ENCODE measurements at regions not wholly inside any gene's neighbourhood (a gene's known extent, or its start where the extent isn't known, plus 50 kb on each side); places are given as distances from the start of the nearest gene placed in this dataset.
"Not testable (repeated sequence)": the region's sequence is repeated elsewhere in the genome, so short reads cannot be mapped to it uniquely, and the experiment has no call there.

DNA sequence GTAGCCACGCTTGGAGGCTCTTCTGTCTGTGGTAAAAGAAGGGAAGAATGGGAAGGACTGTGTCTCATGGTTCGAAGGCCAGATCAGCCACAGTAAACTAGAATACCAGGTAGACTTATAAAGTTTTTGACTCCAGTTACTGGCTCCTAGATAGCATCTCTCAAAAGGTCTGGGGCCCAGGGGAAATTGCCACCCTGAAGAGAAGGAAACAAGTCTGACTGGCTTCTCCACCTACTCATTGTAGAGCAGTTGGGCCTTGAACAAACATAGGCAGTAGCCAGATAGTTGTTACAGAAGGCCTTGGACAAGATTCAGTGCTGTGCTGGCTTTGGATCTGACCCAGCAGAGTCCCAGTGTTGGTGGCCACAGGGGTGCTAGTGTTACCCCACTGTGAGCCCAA lies 890.4 kb downstream of the EFNA5 start:
- no peak for DNase-seq

DNA sequence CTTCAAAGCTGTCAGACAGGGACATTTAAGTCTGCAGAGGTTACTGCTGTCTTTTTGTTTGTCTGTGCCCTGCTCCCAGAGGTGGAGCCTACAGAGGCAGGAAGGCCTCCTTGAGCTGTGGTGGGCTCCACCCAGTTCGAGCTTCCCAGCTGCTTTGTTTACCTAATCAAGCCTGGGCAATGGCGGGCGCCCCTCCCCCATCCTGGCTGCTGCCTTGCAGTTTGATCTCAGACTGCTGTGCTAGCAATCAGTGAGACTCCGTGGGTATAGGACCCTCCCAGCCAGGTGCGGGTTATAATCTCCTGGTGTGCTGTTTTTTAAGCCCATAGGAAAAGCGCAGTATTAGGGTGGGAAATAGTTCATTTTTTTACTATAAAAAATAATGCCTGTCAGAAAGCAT lies 894.2 kb downstream of the EFNA5 start:
- not testable (repeated sequence) for DNase-seq

DNA sequence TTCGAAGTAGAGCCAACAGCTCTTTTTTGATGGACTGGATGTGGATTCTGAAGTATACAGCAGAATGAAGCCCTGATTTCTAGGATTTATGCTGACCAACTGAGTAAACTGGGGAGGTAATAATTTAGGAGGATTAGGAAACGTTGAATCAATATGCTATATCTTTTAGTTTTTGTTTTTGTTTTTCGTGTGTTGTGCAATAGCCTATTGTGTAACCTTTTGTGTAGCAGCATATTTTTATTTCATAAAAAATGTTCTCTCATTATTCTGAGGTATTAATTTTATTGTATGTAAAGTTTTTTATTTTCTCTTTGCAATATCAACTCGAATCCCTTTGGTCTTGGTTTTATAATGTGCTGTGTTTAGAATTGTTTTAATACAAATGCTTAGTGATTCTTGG lies 902.3 kb downstream of the EFNA5 start:
- DNase-seq, result no peak

DNA sequence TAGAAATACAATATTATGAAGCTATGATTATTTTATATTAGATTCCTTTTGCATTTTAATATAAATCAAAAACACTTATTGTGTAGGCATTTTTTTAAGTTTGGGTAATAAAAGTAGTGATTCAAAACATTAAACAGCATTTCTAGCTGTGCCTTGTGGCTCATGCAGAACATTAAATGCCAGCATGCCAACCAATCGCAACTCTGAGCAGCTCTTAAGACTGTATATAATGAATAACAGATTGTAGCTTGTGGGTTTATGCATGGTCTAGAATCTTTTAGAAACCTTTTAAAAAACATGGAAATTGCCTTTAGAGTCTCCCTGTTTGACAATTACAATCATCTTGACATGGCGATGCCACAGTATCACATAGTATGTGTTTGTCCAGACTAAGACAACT lies 903.8 kb downstream of the EFNA5 start:
- no peak for DNase-seq

DNA sequence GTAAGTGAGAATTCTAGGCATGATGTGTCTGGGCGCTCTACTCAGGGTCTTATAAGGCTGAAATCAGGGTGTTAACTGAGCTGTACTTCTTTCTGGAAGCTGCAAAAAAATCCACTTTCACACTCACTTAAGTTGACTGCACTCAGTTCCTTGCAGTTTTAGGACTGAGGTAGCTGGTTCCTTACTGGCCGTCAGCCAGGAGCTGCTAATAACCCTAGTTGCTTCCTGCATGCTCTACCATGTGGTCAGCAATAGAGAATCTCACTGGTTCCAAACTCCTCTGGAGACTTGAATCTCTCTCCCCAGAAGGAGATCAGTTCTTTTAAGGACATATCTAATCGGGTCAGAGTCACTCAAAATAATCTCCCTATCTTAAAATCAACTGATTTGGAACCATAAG lies 911.2 kb downstream of the EFNA5 start:
- no peak for DNase-seq

DNA sequence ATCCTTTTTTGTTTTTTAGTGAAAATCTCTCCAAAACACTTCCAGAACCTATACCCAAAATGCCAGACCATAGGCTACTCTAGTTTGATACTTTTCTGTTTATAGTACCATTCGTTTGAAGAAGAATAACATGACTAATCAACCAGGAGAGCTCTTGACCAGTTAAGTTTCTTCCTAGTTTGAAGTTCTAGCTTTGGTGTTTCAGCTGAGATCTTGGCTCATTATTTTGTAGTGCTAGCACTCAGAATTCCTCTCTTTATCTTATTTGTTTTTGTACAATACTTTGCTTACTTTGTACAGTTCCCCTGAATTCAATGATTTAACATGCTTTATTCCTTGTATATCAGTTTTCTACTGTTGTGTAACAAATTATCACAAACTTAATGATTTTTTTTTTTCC lies 911.6 kb downstream of the EFNA5 start:
- DNase-seq, result no peak

DNA sequence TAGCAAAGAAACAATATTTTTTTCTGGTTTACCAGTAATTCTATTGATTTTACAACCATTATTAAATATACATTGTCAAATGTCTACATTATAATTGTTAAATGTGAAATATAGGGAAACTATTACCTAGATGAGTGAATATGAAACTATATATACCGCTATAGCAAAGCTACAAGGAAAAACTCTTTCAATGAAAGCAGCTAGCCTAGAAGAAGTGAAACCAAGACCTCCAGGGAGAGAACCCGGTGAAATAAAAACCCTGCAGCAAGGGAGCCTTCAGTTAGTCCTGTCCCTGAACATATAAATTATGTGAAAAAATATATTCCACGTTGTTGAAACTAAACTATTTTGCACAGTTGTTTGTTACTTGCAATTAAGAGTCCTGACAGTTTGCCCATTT lies 913.1 kb downstream of the EFNA5 start:
- DNase-seq, result no peak

DNA sequence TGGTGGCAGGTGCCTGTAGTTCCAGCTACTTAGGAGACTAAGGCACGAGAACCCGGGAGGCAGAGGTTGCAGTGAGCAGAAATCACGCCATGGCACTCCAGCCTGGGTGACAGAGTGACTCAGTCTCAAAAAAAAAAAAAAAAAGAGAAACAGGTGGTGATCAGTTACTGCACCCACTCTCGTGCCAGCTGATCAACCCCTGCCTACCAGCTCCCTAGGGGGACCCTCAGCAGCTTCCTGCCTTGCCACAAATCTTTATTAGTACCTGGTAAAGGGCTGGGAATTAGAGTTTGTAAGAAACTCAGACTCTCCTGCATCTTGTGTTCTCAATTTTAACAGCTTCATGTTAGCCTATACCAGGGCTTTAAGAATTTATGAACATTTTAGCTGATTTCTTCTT lies 914.9 kb downstream of the EFNA5 start:
- DNase-seq, result no peak

DNA sequence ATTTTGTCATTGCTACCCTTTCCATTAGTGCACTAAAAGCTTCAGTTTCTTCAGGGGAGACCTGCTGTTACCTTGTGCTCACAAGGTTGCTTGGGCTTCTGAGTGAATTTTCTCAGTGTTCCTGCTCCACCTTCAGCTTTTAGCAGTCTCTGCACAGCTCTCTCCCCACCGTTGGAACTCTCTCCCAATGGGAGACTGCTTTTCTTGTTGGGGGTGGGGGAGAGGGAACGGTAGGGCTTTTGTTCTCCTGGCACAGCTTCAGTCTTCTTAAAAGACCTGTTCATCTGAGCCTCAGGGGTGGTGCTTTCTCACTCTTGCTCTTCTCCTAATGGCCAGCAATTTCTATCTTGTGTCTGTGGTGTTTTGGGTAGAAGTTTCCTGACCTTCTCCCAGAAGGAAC lies 915.7 kb downstream of the EFNA5 start:
- no peak for DNase-seq

DNA sequence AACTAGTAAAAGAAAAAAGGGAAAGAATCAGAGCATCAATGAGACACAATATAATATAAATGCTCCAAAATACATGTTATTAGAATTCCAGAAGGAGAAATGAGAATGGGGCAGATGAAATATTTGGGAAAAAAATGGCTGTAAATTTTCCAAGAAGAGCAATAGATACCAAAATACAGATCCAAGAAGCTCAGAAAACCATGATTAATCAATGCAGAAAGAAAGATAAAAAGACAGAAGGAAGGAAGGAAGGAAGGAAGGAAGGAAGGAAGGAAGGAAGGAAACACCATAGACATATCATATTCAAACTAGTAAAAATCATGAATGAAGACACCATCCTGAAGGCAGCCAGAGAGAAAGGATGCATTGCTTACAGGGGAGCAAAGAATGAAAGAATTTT lies 920.9 kb downstream of the EFNA5 start:
- no peak for DNase-seq

DNA sequence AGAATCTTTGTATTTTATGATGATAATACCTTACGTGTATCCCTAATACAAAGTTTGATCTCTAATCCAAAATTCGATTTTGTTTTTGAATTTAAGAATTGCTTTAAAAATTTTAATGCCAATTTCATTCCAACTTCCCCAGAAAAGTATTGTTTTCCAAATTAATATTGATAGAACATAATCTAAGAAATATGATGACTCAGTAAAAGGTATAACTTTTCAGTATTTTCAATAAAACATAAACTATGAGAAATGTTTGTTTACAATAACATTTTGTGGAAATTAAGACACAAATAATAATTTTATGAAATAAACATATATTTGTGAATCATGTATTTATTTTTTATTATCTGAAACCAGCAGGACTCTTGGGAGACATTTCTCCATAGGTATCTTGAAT lies 931.6 kb downstream of the EFNA5 start:
- DNase-seq, result no peak

DNA sequence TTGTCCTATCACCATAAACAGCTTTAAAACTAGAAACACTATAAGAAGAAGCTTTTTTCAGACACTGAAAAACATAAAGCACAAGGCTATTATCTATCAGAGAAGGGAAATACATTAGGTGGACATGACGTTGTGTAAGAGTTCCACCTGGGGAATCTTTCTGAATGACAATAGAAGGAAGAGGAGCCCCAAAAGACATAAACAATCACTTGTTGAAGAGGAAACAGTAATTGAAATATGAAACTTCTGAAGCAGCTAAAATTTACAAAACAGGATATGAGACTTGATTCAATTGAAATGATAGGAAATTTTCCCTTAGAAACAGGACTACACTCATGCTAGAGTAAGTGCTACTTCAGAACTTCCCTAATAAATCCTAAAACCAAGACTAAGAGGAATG lies 933.6 kb downstream of the EFNA5 start:
- no peak for DNase-seq

DNA sequence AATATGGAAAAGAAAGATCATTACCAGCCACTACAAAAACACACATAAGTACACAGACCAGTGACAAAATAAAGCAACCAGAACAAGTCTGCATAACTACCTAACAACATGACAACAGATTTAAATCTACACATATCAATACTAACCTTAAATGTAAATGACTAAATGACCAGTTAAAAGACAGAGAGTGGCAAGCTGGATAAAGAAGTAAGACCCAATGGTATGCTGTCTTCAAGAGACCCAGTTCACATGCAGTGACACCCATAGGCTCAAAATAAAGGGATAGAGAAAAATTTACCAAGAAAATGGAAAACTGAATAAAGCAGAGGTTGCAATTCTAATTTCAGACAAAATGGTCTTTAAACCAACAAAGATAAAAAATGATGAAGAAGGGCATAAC lies 938.1 kb downstream of the EFNA5 start:
- DNase-seq, result no peak

DNA sequence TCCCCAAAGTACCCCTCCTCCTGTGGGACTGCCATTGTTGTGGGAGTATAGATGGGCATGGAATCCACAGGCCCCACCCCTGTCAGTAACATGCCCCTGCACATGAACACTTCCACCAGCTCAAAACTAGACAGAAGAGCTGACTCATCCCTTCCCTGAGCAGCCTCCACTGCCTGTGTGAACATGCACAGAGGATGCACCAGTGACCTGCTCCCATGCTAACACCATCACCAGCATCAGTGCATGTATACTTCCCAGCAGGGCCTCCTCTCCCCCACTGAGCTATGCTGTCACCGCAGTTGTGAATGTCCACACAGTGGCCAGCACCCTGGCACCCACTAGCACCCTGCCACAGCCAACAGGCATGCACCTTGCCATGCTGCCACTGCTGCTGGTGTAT lies 939.8 kb downstream of the EFNA5 start:
- DNase-seq, result no peak

DNA sequence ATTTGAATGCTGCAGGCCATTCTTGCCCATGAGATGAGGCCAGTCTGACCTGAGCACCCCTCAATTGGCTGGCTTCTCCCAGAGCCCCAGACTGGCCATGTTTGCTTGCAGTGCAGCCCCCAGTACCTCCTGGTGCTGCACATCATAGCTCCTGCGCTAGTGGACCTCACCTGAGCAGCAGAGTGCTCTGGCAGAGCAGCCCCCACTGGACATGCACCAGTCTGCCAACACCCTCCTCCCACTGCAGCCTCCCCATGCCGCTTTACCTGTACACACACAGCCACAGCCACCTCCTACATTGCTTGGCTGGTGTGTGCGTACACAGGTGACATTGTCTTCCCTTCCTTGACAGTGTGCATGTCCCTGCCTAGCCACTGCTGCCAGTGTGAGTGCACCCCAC lies 940.2 kb downstream of the EFNA5 start:
- no peak for DNase-seq

DNA sequence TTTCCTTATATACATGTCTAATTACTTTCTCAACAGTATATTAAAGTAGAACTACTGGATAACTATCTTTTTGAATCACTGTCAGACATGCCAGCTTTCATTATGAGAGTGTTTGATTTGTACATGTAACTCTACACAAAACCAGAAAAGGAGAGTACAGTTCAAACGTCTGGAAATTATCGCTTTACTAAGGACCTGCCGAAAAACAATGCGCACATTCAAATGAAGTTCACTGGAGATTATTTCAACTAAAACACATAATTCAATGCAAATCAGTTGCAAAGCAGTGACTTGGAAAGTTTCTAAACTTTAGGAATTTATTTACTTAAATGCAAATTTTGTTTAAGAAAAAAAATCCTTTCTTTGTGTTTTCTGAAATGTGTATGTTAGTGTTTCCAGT lies 942.5 kb downstream of the EFNA5 start:
- DNase-seq, result no peak

DNA sequence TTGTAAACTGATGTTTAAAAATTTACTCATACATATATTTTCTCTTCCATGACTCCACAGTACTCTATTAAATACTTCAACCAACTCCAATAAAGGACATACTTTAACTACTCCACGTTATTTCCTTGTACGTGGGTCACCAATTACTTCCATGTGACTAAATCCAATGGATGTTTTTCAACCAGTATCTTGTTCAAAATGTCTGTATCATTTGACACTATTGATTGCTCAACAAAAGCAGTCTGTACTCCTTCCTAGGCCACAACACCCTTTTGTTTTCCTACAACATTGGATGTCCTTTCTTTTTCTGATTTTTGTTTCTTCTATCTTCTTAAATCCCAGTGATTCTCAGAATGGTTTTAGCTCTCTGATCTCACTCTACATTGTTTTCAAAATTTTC lies 943.7 kb downstream of the EFNA5 start:
- no peak for DNase-seq

DNA sequence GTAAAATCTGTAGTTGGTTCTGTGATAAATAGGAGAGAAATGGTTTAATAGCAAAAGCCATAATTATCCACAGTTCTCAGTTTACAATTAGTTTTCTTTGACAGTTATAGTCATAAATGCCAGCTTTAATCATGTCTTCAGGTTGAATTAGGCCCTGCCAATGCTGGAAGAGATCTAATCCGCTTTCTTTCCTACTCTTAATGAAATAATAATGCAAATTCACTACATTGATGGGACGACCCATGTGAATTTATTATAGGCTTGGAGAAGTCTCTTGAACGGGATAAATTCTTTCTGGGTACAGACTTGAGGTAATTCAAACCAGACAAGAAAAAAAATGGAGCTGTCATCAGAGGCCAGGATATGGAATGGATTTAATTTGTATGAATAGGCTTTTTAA lies 950.4 kb downstream of the EFNA5 start:
- DNase-seq, result no peak

DNA sequence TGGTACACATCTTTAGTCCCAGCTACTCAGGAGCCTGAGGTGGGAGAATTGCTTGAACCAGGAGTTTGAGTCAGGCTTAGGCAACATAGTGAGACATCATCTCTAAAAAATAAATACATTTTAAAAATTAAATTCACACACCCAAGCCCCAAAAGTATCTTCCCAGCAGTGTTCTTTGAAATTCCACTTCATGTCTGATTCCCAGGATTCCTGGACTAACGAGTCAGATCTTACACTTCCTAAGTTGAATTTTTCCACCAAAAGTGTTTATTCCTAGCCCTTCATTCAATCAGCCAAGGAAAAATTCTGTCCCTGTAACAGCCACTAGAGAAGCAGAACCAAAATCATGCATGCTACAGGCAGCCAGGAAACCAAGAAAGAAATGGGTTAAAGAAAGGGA lies 970.9 kb downstream of the EFNA5 start:
- DNase-seq, result no peak

DNA sequence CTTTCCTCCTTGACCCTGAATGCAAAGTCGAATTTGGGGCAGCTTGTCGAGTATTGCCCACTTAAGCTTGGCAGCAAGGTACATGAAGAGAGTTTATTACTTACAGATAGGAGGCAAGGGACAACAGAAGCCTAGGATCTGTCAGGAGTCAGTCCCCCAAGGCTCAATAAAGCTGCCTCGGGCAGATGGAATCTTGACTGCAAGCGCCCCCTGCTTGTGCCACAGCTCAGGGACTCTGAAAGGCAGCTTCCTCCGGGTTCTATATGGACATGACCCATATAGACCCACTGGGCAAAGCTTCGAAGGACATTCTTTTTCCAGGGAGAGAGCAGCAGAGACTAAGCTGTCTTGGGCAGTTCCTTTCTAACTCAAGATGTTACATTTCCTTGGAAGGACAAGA lies 971.5 kb downstream of the EFNA5 start:
- DNase-seq, result no peak

DNA sequence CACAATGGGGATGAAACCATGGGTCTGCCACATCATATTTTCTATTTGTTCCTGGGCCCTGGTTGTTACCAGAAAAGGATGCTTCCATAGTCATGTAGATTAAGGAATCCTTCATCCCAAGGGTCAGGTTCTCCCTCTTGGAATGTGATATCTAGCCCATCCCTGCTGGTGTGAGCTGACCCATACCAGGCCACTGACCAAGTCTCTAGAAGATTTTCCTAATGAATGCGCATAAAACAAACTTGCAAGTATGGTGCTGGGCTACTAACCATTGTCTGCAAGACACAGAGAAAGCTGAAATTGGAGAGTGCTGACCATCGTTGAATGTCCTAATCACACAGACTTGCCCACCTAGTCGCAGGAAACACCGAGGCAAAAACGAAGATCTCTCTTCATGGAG lies 972.6 kb downstream of the EFNA5 start:
- no peak for DNase-seq

DNA sequence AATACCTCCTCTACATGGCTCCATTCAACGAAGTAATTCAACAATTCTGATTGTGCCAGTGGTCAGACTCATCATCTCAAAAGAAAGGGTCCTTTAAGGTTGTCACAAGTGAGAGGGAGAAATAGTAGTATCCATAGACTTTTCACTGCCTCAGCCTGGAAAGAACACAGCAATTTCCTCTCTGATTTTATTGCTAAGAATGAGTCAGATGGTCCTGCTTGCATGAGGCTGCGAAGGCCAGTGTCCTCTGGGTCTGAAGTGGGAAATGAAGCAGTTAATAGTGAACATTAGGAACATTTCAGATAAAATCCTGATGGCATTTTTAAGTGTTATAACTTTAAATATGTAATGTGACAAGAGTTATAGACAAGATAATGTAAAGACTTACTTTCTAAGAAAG lies 979.0 kb downstream of the EFNA5 start:
- no peak for DNase-seq

DNA sequence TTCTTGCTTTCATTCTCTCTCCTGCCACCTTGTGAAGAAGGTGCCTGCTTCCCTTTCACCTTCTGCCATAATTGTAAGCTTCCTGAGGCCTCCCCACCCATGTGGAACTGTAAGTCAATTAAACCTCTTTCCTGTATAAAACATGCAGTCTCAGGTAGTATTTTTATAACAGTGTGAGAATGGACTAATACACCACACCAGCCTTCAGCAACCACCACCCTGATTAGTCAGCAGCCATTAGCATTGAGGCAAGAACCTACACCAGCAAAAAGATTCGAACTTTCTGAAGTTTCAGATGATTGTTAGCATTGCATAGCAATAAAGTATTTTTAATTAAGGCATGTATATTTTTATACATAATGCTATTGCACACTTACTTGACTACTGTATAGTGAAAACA lies 980.2 kb downstream of the EFNA5 start:
- DNase-seq, result no peak

DNA sequence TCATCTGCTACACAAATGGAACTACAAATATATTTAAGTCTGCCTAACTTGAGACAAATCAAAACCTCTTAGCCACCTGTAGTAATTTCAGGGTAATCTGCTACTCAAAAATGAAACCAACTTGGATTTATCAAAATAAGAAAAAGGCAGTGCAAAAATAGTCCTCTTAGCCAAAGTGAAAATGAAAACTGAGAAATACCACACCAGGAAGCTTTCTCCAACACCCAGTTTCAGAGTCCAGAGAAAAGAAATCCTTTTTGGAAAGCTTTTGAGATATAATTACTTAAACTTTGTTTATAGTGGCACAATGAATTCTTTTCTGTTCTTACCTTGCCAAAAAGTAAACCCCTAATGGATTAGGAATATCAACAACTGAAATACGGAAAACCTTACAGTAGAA lies 990.4 kb downstream of the EFNA5 start:
- no peak for DNase-seq

DNA sequence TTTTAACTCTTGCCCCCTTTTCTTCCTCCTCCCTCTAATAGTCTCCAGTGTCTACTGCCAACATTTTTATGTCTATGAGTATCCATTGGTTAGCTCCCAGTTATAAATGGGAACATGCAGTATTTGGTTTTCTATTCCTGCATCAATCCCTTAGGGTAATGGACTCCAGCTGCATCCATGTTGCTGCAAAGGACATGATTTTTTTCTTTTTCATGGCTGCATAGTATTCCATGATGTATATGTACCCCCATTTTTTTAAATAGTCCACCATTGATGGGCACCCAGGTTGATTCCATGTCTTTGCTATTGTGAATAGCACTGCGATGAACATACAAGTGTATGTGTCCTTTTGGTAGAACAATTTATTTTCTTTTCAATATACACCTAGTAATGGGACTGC lies 993.7 kb downstream of the EFNA5 start:
- DNase-seq, result no peak

DNA sequence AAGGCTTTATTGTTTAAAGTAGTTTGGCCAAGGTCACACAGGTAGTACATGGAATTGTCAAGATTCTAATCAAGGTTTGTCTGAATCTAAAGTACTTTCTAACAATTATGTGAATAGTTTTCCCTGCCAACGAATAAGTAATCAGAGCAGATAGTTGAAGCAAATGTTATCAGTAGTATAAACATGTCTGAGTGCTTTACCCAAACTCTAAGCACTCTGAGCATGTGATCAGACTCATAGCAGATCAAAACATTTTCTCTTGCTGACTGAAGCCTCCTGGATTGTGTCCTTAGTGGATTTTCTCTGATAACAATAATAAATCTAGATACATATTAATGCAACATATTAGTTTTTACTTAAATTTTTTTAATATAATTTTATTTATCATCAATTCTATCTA lies 995.0 kb downstream of the EFNA5 start:
- no peak for DNase-seq

DNA sequence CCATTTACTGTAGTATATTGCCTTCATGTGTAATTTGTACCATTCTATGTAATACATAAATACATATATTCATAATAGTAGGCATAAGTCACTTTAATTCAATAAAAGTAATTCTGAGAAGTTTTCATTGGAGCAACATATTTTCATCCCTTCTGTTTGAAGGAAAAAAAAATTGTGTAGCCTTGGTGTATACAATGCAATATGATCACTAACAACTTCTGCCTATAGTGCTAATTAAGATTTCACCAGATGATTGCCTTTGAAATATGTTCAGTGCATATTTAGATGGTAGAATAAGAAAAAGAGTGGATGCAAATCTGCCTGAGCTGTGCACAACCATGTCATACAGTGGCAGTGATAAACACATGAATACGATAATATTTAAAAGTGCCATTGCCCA lies 996.8 kb downstream of the EFNA5 start:
- DNase-seq, result no peak
